PC-3 (cell line): ENCODE measurements at regions not wholly inside any gene's neighbourhood (a gene's known extent, or its start where the extent isn't known, plus 50 kb on each side); places are given as distances from the start of the nearest gene placed in this dataset.

Experiments used
- ATAC-seq: fragments of 200-7000 bp; cut with Tn5 transposase; 2 replicates; pipeline ENCODE4 v1.9.1; 2020; ENCODE audit warnings: mild to moderate bottlenecking, moderate library complexity
- BruUV-seq: library from RNA; stranded (reverse); fragments of 400-500 nt; replicated peaks from 2 replicates; lab custom pipeline; 2021; lab: Mats Ljungman, UMichigan
- CTCF ChIA-PET: fragments of 300-600 bp; sonication (Branson Sonifier 250); formaldehyde crosslinking; loops from one replicate; lab custom pipeline; 2022; ENCODE audit warnings: antibody characterized with exemption; lab: Charles Lee
- POLR2A ChIA-PET: fragments of 300-600 bp; sonication (Branson Sonifier 250); formaldehyde crosslinking; loops from one replicate; lab custom pipeline; 2022; ENCODE audit warnings: antibody characterized with exemption; ENCODE audit not compliant: unreplicated experiment; lab: Charles Lee
- DNase-seq: peaks from one replicate; pipeline ENCODE4 v3.0.0-alpha.2; 2015
- H2AFZ ChIP-seq: fragments of 300-600 bp; sonication (generic); 2 replicates; pipeline ENCODE4 v1.6.0; 2016; ENCODE audit warnings: antibody characterized with exemption, low read length
- H3F3A ChIP-seq: fragments of 300-600 bp; sonication (generic); one replicate; pipeline ENCODE4 v1.6.0; 2017; ENCODE audit warnings: antibody characterized with exemption, low read length, control low read depth, mild to moderate bottlenecking; ENCODE audit not compliant: unreplicated experiment
- H3K27ac ChIP-seq: fragments of 300-600 bp; sonication (generic); 2 replicates; pipeline ENCODE4 v1.5.1; 2016; ENCODE audit warnings: mild to moderate bottlenecking, low read length
- H3K27me3 ChIP-seq: fragments of 300-600 bp; sonication (generic); 2 replicates; pipeline ENCODE4 v1.6.1; 2016; ENCODE audit warnings: low read length, mixed read lengths
- H3K36me3 ChIP-seq: fragments of 300-600 bp; sonication (generic); 2 replicates; pipeline ENCODE4 v1.6.1; 2016; ENCODE audit warnings: low read depth, mixed run types, low read length, mixed read lengths
- H3K4me1 ChIP-seq: fragments of 300-600 bp; sonication (generic); 2 replicates; pipeline ENCODE4 v1.5.1; 2016; ENCODE audit warnings: low read length; ENCODE audit not compliant: insufficient read depth
- H3K4me2 ChIP-seq: fragments of 300-600 bp; sonication (generic); 2 replicates; pipeline ENCODE4 v1.6.0; 2016; ENCODE audit warnings: low read length
- H3K4me3 ChIP-seq: fragments of 300-600 bp; sonication (generic); 2 replicates; pipeline ENCODE4 v1.5.1; 2016; ENCODE audit warnings: mild to moderate bottlenecking, low read length, mixed read lengths
- H3K79me2 ChIP-seq: fragments of 300-600 bp; sonication (generic); 2 replicates; pipeline ENCODE4 v1.6.1; 2017; ENCODE audit warnings: low read length, mixed read lengths
- H3K9ac ChIP-seq: fragments of 300-600 bp; sonication (generic); 2 replicates; pipeline ENCODE4 v1.6.0; 2016; ENCODE audit warnings: mild to moderate bottlenecking, low read length
- H3K9me2 ChIP-seq: fragments of 300-600 bp; sonication (generic); replicated peaks from 2 replicates; pipeline ENCODE4 v1.6.1; 2016; ENCODE audit warnings: mixed run types, low read length, mixed read lengths
- H3K9me3 ChIP-seq: fragments of 300-600 bp; sonication (generic); 2 replicates; pipeline ENCODE4 v1.6.1; 2016; ENCODE audit warnings: low read length, mixed read lengths
- H4K20me1 ChIP-seq: fragments of 300-600 bp; sonication (generic); 2 replicates; pipeline ENCODE4 v1.6.1; 2016; ENCODE audit warnings: low read length, mixed read lengths
- CTCF ChIP-seq: fragments of 300-600 bp; sonication (generic); conservative IDR thresholded peaks from 2 replicates; pipeline ENCODE4 v1.5.1; 2017; ENCODE audit warnings: antibody characterized with exemption, low read depth, mild to moderate bottlenecking, low read length
- EZH2 ChIP-seq: fragments of 300-600 bp; sonication (generic); IDR thresholded peaks from one replicate; pipeline ENCODE4 v1.6.1; 2017; ENCODE audit warnings: antibody characterized with exemption, mild to moderate bottlenecking, low read length; ENCODE audit not compliant: unreplicated experiment
- EZH2phosphoT487 ChIP-seq: fragments of 300-600 bp; sonication (generic); IDR thresholded peaks from 2 replicates; pipeline ENCODE4 v1.6.1; 2018; ENCODE audit warnings: mild to moderate bottlenecking, antibody characterized with exemption, low read length, borderline replicate concordance
- intact Hi-C: fragments of 100-400 bp; cut with micrococcal nuclease; formaldehyde crosslinking; loops from 2 replicates; pipeline ENCODE4 v1.9.0; 2023

- Histone ChIP-seq H3K4me2 (no peak overlapping the region), H3K4me3 (no peak overlapping the region), H2AFZ (no peak overlapping the region), H3F3A (no peaks in the 10 kb centered on the region), H3K27ac (no peak overlapping the region), H3K79me2 (no peaks in the 10 kb centered on the region), H3K36me3 (no peaks in the 10 kb centered on the region), H3K9ac (no peak overlapping the region), H4K20me1 (no peaks in the 10 kb centered on the region), H3K27me3 (no peaks in the 10 kb centered on the region), H3K9me3 (no peaks in the 10 kb centered on the region), H3K4me1 (peaks cover 9% of the 10 kb centered on the region; the same call in 1 of the 2 replicates), H3K9me2 (no peaks in the 10 kb centered on the region)
- ChIA-PET CTCF (no interaction called here), POLR2A (no interaction called here)
- ATAC-seq = no peak
- TF ChIP-seq CTCF = no peak
- no peak for TF ChIP-seq EZH2
- TF ChIP-seq EZH2phosphoT487 = no peak
- DNase-seq = no peak
- intact Hi-C loops = no loop called here
- BruUV-seq = no TSS peak
Measured at GRCh38 chr15:92843326-92843725, 56.8 kb upstream of the CHD2 start.

GRCh38 chr15:92843814-92844213, 56.3 kb upstream of the CHD2 start:
- no peaks in the 10 kb centered on the region for H3K9me2 ChIP-seq
- CTCF ChIA-PET = no interaction called here
- no peak overlapping the region for H3K4me3 ChIP-seq
- no peaks in the 10 kb centered on the region for H3K9me3 ChIP-seq
- no peaks in the 10 kb centered on the region for H3K27me3 ChIP-seq
- H3K4me2 ChIP-seq = no peak overlapping the region
- ATAC-seq (no peak), DNase-seq (no peak)
- H3K36me3 ChIP-seq = no peaks in the 10 kb centered on the region
- TF ChIP-seq CTCF (no peak), EZH2 (no peak), EZH2phosphoT487 (no peak)
- no peaks in the 10 kb centered on the region for H3F3A ChIP-seq
- H3K4me1 ChIP-seq = peaks cover 9% of the 10 kb centered on the region; the same call in 1 of the 2 replicates
- no peaks in the 10 kb centered on the region for H4K20me1 ChIP-seq
- intact Hi-C loops = no loop called here
- POLR2A ChIA-PET = no interaction called here
- BruUV-seq = no TSS peak
- no peaks in the 10 kb centered on the region for H3K79me2 ChIP-seq
- H2AFZ ChIP-seq = no peak overlapping the region
- H3K9ac ChIP-seq = no peak overlapping the region
- H3K27ac ChIP-seq = no peak overlapping the region

- intact Hi-C loops = no loop called here
- DNase-seq (peak; percentile 57), ATAC-seq (no peak; the same call in 1 of the 2 replicates)
- Histone ChIP-seq H3K4me1 (peaks cover 7% of the 10 kb centered on the region; the same call in 1 of the 2 replicates), H3K4me2 (peak overlapping the region; percentile 5; the same call in 1 of the 2 replicates), H2AFZ (peak overlapping the region; percentile 50), H4K20me1 (no peaks in the 10 kb centered on the region), H3K9ac (no peak overlapping the region), H3K9me2 (no peaks in the 10 kb centered on the region), H3K9me3 (no peaks in the 10 kb centered on the region), H3K4me3 (no peak overlapping the region), H3K27ac (no peak overlapping the region), H3K36me3 (no peaks in the 10 kb centered on the region), H3K27me3 (no peaks in the 10 kb centered on the region), H3K79me2 (no peaks in the 10 kb centered on the region), H3F3A (no peaks in the 10 kb centered on the region)
- TF ChIP-seq EZH2 (no peak), EZH2phosphoT487 (no peak), CTCF (no peak)
- CTCF ChIA-PET = no interaction called here
- no TSS peak for BruUV-seq
- POLR2A ChIA-PET = no interaction called here
Measured at GRCh38 chr15:92845126-92845508, 55.0 kb upstream of the CHD2 start.
